ENCODE measurements at regions not wholly inside any gene's neighbourhood (a gene's known extent, or its start where the extent isn't known, plus 50 kb on each side); places are given as distances from the start of the nearest gene placed in this dataset.

- DNase-seq (ENCODE audit: insufficient read length, low spot score): no peak
- no peak for FAIRE-seq
- TF ChIP-seq TAF1 (IDR thresholded peaks at IDR 0.05; ENCODE audit: low read depth, low read length) (no peak), PAX5 (IDR thresholded peaks at IDR 0.05; ENCODE audit: insufficient read depth, low read length, severe bottlenecking) (no peak), POLR2AphosphoS5 (IDR thresholded peaks at IDR 0.05; ENCODE audit: low read depth, low read length) (no peak), POLR2A (IDR thresholded peaks at IDR 0.05; ENCODE audit: low read depth, low read length) (no peak), POU2F2 (IDR thresholded peaks at IDR 0.05; ENCODE audit: low read depth, low read length) (no peak), SPI1 (IDR thresholded peaks at IDR 0.05; ENCODE audit: low read depth, low read length) (no peak)
These were observed 75.5 kb downstream of the HMX1 start for GRCh38 chr4:8796096-8796495.

- no peak for TF ChIP-seq TAF1 (IDR thresholded peaks at IDR 0.05; ENCODE audit: low read depth, low read length)
- no peak for TF ChIP-seq POU2F2 (IDR thresholded peaks at IDR 0.05; ENCODE audit: low read depth, low read length)
- TF ChIP-seq PAX5 (IDR thresholded peaks at IDR 0.05; ENCODE audit: insufficient read depth, low read length, severe bottlenecking): no peak
- no peak for TF ChIP-seq POLR2A (IDR thresholded peaks at IDR 0.05; ENCODE audit: low read depth, low read length)
- TF ChIP-seq SPI1 (IDR thresholded peaks at IDR 0.05; ENCODE audit: low read depth, low read length): no peak
- TF ChIP-seq POLR2AphosphoS5 (IDR thresholded peaks at IDR 0.05; ENCODE audit: low read depth, low read length): no peak
- FAIRE-seq: no peak
- DNase-seq (ENCODE audit: insufficient read length, low spot score): no peak
These were observed 76.5 kb downstream of the HMX1 start for GRCh38 chr4:8795140-8795539.

GRCh38 chr4:8794491-8794890 lies 77.1 kb downstream of the HMX1 start:
- DNase-seq (ENCODE audit: insufficient read length, low spot score) (no peak), FAIRE-seq (no peak)
- no peak for TF ChIP-seq SPI1 (IDR thresholded peaks at IDR 0.05; ENCODE audit: low read depth, low read length)
- TF ChIP-seq POLR2A (IDR thresholded peaks at IDR 0.05; ENCODE audit: low read depth, low read length): no peak
- no peak for TF ChIP-seq TAF1 (IDR thresholded peaks at IDR 0.05; ENCODE audit: low read depth, low read length)
- no peak for TF ChIP-seq POU2F2 (IDR thresholded peaks at IDR 0.05; ENCODE audit: low read depth, low read length)
- no peak for TF ChIP-seq PAX5 (IDR thresholded peaks at IDR 0.05; ENCODE audit: insufficient read depth, low read length, severe bottlenecking)
- TF ChIP-seq POLR2AphosphoS5 (IDR thresholded peaks at IDR 0.05; ENCODE audit: low read depth, low read length): no peak

- TF ChIP-seq POLR2AphosphoS5 (IDR thresholded peaks at IDR 0.05; ENCODE audit: low read depth, low read length): no peak
- no peak for TF ChIP-seq POU2F2 (IDR thresholded peaks at IDR 0.05; ENCODE audit: low read depth, low read length)
- TF ChIP-seq PAX5 (IDR thresholded peaks at IDR 0.05; ENCODE audit: insufficient read depth, low read length, severe bottlenecking): no peak
- TF ChIP-seq POLR2A (IDR thresholded peaks at IDR 0.05; ENCODE audit: low read depth, low read length): no peak
- no peak for TF ChIP-seq TAF1 (IDR thresholded peaks at IDR 0.05; ENCODE audit: low read depth, low read length)
- no peak for TF ChIP-seq SPI1 (IDR thresholded peaks at IDR 0.05; ENCODE audit: low read depth, low read length)
- FAIRE-seq: no peak
These were observed 78.0 kb downstream of the HMX1 start for GRCh38 chr4:8793571-8794160.

GRCh38 chr4:8792491-8792890 lies 79.1 kb downstream of the HMX1 start:
- TF ChIP-seq POLR2AphosphoS5 (IDR thresholded peaks at IDR 0.05; ENCODE audit: low read depth, low read length) (no peak), TAF1 (IDR thresholded peaks at IDR 0.05; ENCODE audit: low read depth, low read length) (no peak), POLR2A (IDR thresholded peaks at IDR 0.05; ENCODE audit: low read depth, low read length) (no peak), PAX5 (IDR thresholded peaks at IDR 0.05; ENCODE audit: insufficient read depth, low read length, severe bottlenecking) (no peak), POU2F2 (IDR thresholded peaks at IDR 0.05; ENCODE audit: low read depth, low read length) (no peak), SPI1 (IDR thresholded peaks at IDR 0.05; ENCODE audit: low read depth, low read length) (no peak)
- DNase-seq (ENCODE audit: insufficient read length, low spot score): no peak
- FAIRE-seq: no peak

More at GRCh38 chr4:8793571-8794160, 78.0 kb downstream of the HMX1 start:
- DNase-seq (ENCODE audit: insufficient read length, low spot score): no peak

GRCh38 chr4:8791609-8792008 lies 80.0 kb downstream of the HMX1 start:
- TF ChIP-seq SPI1 (IDR thresholded peaks at IDR 0.05; ENCODE audit: low read depth, low read length) (no peak), POU2F2 (IDR thresholded peaks at IDR 0.05; ENCODE audit: low read depth, low read length) (no peak)
- DNase-seq (ENCODE audit: insufficient read length, low spot score) (no peak), FAIRE-seq (no peak)

- DNase-seq (ENCODE audit: insufficient read length, low spot score) (no peak), FAIRE-seq (no peak)
- TF ChIP-seq PAX5 (IDR thresholded peaks at IDR 0.05; ENCODE audit: insufficient read depth, low read length, severe bottlenecking) (no peak), POU2F2 (IDR thresholded peaks at IDR 0.05; ENCODE audit: low read depth, low read length) (no peak), POLR2A (IDR thresholded peaks at IDR 0.05; ENCODE audit: low read depth, low read length) (no peak), POLR2AphosphoS5 (IDR thresholded peaks at IDR 0.05; ENCODE audit: low read depth, low read length) (no peak)
These were observed 80.9 kb downstream of the HMX1 start for GRCh38 chr4:8790749-8791148.

- DNase-seq (ENCODE audit: insufficient read length, low spot score): no peak
- no peak for FAIRE-seq
- no peak for TF ChIP-seq POLR2AphosphoS5 (IDR thresholded peaks at IDR 0.05; ENCODE audit: low read depth, low read length)
- no peak for TF ChIP-seq SPI1 (IDR thresholded peaks at IDR 0.05; ENCODE audit: low read depth, low read length)
- no peak for TF ChIP-seq POLR2A (IDR thresholded peaks at IDR 0.05; ENCODE audit: low read depth, low read length)
- TF ChIP-seq POU2F2 (IDR thresholded peaks at IDR 0.05; ENCODE audit: low read depth, low read length): no peak
- TF ChIP-seq PAX5 (IDR thresholded peaks at IDR 0.05; ENCODE audit: insufficient read depth, low read length, severe bottlenecking): no peak
- TF ChIP-seq TAF1 (IDR thresholded peaks at IDR 0.05; ENCODE audit: low read depth, low read length): no peak
These were observed 83.5 kb downstream of the HMX1 start for GRCh38 chr4:8788174-8788573.

GRCh38 chr4:8786166-8786565 lies 85.5 kb downstream of the HMX1 start:
- DNase-seq (ENCODE audit: insufficient read length, low spot score) (no peak), FAIRE-seq (no peak)
- TF ChIP-seq TAF1 (IDR thresholded peaks at IDR 0.05; ENCODE audit: low read depth, low read length): no peak
- no peak for TF ChIP-seq POLR2AphosphoS5 (IDR thresholded peaks at IDR 0.05; ENCODE audit: low read depth, low read length)
- no peak for TF ChIP-seq PAX5 (IDR thresholded peaks at IDR 0.05; ENCODE audit: insufficient read depth, low read length, severe bottlenecking)
- no peak for TF ChIP-seq SPI1 (IDR thresholded peaks at IDR 0.05; ENCODE audit: low read depth, low read length)
- TF ChIP-seq POLR2A (IDR thresholded peaks at IDR 0.05; ENCODE audit: low read depth, low read length): no peak
- no peak for TF ChIP-seq POU2F2 (IDR thresholded peaks at IDR 0.05; ENCODE audit: low read depth, low read length)

GRCh38 chr4:8785656-8786142 lies 85.9 kb downstream of the HMX1 start:
- TF ChIP-seq POLR2AphosphoS5 (IDR thresholded peaks at IDR 0.05; ENCODE audit: low read depth, low read length): no peak
- TF ChIP-seq TAF1 (IDR thresholded peaks at IDR 0.05; ENCODE audit: low read depth, low read length): no peak
- DNase-seq (ENCODE audit: insufficient read length, low spot score) (no peak), FAIRE-seq (no peak)
